ENCODE measurements at regions not wholly inside any gene's neighbourhood (a gene's known extent, or its start where the extent isn't known, plus 50 kb on each side); places are given as distances from the start of the nearest gene placed in this dataset.

DNA sequence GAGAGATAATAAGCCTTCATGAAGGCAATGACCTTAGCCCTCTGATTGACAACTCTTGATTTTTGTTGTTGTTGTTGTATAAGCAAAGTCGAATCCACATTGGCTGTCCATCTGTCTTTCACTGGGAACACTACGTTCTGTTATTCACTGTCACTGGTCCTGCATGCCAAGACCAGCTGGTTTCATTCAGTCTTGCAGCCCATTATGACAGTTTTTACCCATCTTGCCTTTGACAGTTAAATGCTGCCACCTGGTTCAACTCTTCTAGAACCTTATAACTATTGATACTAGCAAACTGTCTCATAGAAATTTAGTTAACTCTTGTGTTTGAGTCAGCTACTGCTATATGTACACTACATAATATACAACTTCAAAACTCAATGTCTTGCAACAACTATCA lies 382.3 kb upstream of the CDH10 start:
- H3K9me3 ChIP-seq (replicated peaks), result peaks cover 4% of the 10 kb centered on the region
- DNase-seq, result no peak
- H3K36me3 ChIP-seq, result no peaks in the 10 kb centered on the region
- TF ChIP-seq, protein P1, sequence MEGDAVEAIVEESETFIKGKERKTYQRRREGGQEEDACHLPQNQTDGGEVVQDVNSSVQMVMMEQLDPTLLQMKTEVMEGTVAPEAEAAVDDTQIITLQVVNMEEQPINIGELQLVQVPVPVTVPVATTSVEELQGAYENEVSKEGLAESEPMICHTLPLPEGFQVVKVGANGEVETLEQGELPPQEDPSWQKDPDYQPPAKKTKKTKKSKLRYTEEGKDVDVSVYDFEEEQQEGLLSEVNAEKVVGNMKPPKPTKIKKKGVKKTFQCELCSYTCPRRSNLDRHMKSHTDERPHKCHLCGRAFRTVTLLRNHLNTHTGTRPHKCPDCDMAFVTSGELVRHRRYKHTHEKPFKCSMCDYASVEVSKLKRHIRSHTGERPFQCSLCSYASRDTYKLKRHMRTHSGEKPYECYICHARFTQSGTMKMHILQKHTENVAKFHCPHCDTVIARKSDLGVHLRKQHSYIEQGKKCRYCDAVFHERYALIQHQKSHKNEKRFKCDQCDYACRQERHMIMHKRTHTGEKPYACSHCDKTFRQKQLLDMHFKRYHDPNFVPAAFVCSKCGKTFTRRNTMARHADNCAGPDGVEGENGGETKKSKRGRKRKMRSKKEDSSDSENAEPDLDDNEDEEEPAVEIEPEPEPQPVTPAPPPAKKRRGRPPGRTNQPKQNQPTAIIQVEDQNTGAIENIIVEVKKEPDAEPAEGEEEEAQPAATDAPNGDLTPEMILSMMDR (IDR thresholded peaks at IDR 0.05; ENCODE audit: borderline replicate concordance), result no peak
- H3K27me3 ChIP-seq (ENCODE audit: low read depth), result no peaks in the 10 kb centered on the region
- H3K4me3 ChIP-seq, result no peak overlapping the region
- no peak overlapping the region for H3K27ac ChIP-seq (replicated peaks)
- intact Hi-C loops (cut with micrococcal nuclease), result no loop called here
- no peaks in the 10 kb centered on the region for H3K4me1 ChIP-seq

DNA sequence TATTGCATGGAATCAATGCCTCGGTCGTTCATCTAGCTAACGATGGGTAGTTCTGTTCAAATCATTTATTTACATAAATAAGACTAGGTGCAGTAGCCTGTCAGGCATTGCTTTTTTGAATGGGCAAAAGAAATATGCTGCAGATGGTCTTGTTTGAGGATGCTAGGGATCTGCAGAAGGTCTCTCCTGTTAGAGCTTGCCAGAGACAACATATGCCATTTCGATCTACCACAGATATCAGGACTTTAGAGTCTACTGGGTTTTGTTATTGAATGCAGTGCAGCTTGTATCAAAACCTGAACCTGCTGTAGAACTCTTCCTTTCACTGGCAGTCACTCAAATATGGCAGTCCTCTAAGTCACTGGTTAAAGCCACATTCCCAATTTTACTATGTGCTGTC lies 381.1 kb upstream of the CDH10 start:
- intact Hi-C loops (cut with micrococcal nuclease), result no loop called here

GRCh38 chr5:25020454-25020853 lies 375.7 kb upstream of the CDH10 start:
- peaks cover 7% of the 10 kb centered on the region for H3K9me3 ChIP-seq (replicated peaks)
- intact Hi-C loops (cut with micrococcal nuclease), result no loop called here
- TF ChIP-seq, protein P1 (IDR thresholded peaks at IDR 0.05; ENCODE audit: borderline replicate concordance), result no peak
- no peak overlapping the region for H3K27ac ChIP-seq (replicated peaks)
- no peaks in the 10 kb centered on the region for H3K27me3 ChIP-seq (ENCODE audit: low read depth)
- no peak for DNase-seq
- no peaks in the 10 kb centered on the region for H3K36me3 ChIP-seq
- H3K4me1 ChIP-seq, result no peaks in the 10 kb centered on the region
- H3K4me3 ChIP-seq, result no peak overlapping the region

More for the DNA sequence above, 381.1 kb upstream of the CDH10 start:
- no peaks in the 10 kb centered on the region for H3K36me3 ChIP-seq
- no peaks in the 10 kb centered on the region for H3K4me1 ChIP-seq
- no peak for DNase-seq
- H3K27ac ChIP-seq (replicated peaks), result no peak overlapping the region
- TF ChIP-seq, protein P1 (IDR thresholded peaks at IDR 0.05; ENCODE audit: borderline replicate concordance), result no peak
- no peaks in the 10 kb centered on the region for H3K27me3 ChIP-seq (ENCODE audit: low read depth)
- H3K4me3 ChIP-seq, result no peak overlapping the region
- peaks cover 4% of the 10 kb centered on the region for H3K9me3 ChIP-seq (replicated peaks)

GRCh38 chr5:25009063-25009462 lies 364.3 kb upstream of the CDH10 start:
- Histone ChIP-seq H3K4me1 (no peaks in the 10 kb centered on the region), H3K4me3 (no peak overlapping the region), H3K27ac (replicated peaks) (no peak overlapping the region), H3K9me3 (replicated peaks) (no peaks in the 10 kb centered on the region), H3K36me3 (no peaks in the 10 kb centered on the region), H3K27me3 (ENCODE audit: low read depth) (no peaks in the 10 kb centered on the region)
- intact Hi-C loops (cut with micrococcal nuclease), result no loop called here
- DNase-seq, result no peak
- TF ChIP-seq, protein P1 (IDR thresholded peaks at IDR 0.05; ENCODE audit: borderline replicate concordance), result no peak

GRCh38 chr5:25006734-25007133 lies 362.0 kb upstream of the CDH10 start:
- Histone ChIP-seq H3K36me3 (no peaks in the 10 kb centered on the region), H3K27me3 (ENCODE audit: low read depth) (no peaks in the 10 kb centered on the region), H3K27ac (replicated peaks) (no peak overlapping the region), H3K4me3 (no peak overlapping the region), H3K9me3 (replicated peaks) (peaks cover 4% of the 10 kb centered on the region), H3K4me1 (no peaks in the 10 kb centered on the region)
- TF ChIP-seq, protein P1 (IDR thresholded peaks at IDR 0.05; ENCODE audit: borderline replicate concordance), result no peak
- no peak for DNase-seq
- intact Hi-C loops (cut with micrococcal nuclease), result no loop called here

DNA sequence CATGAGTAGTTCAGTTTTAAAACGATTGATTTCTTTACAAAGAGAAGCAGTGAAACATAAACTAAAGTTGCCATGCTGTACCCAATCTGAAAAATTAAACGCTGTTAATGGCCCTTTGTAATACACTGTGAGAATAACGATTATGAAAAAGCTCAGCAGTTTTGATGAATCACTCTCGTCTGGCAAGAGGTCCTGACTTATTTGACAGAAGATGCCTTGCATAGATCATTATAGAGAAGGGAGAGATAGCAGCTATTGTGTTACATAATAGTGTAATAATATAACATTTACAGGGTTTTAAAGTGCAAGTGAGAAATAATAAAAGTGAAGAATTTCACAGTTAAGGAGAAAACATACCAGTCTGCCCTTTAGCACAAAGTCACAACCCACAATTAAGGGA lies 361.5 kb upstream of the CDH10 start:
- Histone ChIP-seq H3K4me1 (no peaks in the 10 kb centered on the region), H3K9me3 (replicated peaks) (peaks cover 4% of the 10 kb centered on the region), H3K36me3 (no peaks in the 10 kb centered on the region), H3K27me3 (ENCODE audit: low read depth) (no peaks in the 10 kb centered on the region), H3K27ac (replicated peaks) (no peak overlapping the region), H3K4me3 (no peak overlapping the region)
- no peak for DNase-seq
- intact Hi-C loops (cut with micrococcal nuclease), result no loop called here
- TF ChIP-seq, protein P1 (IDR thresholded peaks at IDR 0.05; ENCODE audit: borderline replicate concordance), result no peak

All from left ventricle myocardium inferior (tissue), 1 donor.